ENCODE measurements at regions not wholly inside any gene's neighbourhood (a gene's known extent, or its start where the extent isn't known, plus 50 kb on each side); places are given as distances from the start of the nearest gene placed in this dataset.

DNA sequence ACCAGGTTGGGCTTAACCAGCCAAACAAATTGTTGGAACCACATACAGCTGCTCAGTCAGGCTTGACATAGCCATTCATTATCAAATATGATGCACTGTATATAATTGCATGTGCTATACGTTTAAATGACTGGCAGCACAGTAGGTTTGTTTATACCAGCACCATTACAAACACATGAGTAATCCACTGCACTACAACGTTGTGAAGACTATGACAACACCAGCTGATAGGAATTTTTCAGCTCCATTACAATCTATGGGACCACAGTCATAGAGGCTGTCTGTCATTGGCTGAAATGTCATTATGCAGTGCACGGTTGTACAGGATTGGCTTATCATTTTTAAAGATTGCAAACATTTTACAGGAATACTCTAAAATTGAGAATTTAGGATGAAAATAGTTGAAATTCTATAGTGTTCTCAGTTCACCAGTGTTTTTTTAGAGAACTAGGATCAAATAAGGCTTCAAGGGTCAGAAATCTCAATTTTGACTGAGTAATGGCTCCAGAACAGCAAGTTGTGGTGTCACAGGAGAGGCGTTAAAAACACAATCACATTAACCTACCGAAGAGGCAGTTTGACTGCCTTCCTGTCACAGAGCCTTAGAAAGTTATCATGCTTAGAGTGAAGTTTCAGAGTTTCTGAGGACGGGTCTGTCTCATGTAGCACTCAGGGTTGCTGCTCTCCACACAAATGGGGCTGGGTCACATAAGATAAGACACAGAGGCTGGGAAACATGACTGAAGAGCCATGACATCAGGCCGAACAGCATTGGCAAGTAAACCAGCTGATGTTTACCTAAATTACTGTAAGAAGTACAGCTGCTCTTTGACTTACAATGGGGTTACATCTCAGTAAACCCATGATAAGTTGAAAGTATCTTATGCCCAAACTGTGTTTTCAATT lies 60.7 kb upstream of the SMLR1 start:
- H3K27me3 ChIP-seq (ENCODE audit: insufficient read depth, low read depth, low read length), result no peaks in the 10 kb centered on the region
- no peaks in the 10 kb centered on the region for H3K9me3 ChIP-seq (ENCODE audit: low read length)
- TF ChIP-seq EP300 (conservative IDR thresholded peaks at IDR 0.05; ENCODE audit: poor library complexity, severe bottlenecking) (no peak), RAD21 (conservative IDR thresholded peaks at IDR 0.05) (no peak), POLR2AphosphoS5 (IDR thresholded peaks at IDR 0.05) (no peak), EZH2 (IDR thresholded peaks at IDR 0.05; ENCODE audit: borderline replicate concordance, insufficient read depth, low read length, poor library complexity, severe bottlenecking) (no peak), MXI1 (conservative IDR thresholded peaks at IDR 0.05; ENCODE audit: poor library complexity, severe bottlenecking) (no peak)
- H3K79me2 ChIP-seq (replicated peaks; ENCODE audit: insufficient read depth, low read length), result no peaks in the 10 kb centered on the region
- H3K27ac ChIP-seq (ENCODE audit: low read length), result no peak overlapping the region
- no peaks in the 10 kb centered on the region for H4K20me1 ChIP-seq (ENCODE audit: insufficient read depth)
- H3K4me2 ChIP-seq (ENCODE audit: low read length), result no peak overlapping the region
- no peak overlapping the region for H3K9ac ChIP-seq (ENCODE audit: low read length)
- H3F3A ChIP-seq (ENCODE audit: insufficient read depth, low read length, poor library complexity, severe bottlenecking), result no peaks in the 10 kb centered on the region
- H3K36me3 ChIP-seq (ENCODE audit: insufficient read depth, low read length), result no peaks in the 10 kb centered on the region
- no peak overlapping the region for H2AFZ ChIP-seq (ENCODE audit: low read depth, low read length)
- H3K4me3 ChIP-seq (ENCODE audit: low read length), result no peak overlapping the region
- no peaks in the 10 kb centered on the region for H3K9me2 ChIP-seq (ENCODE audit: insufficient read depth, low read length)

DNA sequence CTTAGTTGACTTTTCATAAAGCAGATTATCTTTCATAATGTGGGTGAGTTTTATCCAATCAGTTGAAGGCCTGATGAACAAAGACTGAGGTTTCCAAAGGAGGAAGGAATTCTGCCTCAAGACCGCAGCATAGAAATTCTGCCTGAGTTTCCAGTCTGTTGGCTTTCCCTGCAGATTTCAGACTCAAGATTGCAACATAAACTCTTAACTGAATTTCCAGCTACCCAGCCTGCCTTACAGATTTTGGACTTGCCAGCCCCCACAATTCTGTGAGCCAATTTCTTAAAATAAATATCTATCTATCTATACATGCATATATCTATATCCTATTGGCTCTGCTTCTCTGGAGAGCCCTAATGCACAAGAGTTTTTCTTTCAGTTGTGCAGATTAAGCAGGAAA lies 57.3 kb upstream of the SMLR1 start:
- no peak overlapping the region for H3K4me3 ChIP-seq (ENCODE audit: low read length)
- H3K9ac ChIP-seq (ENCODE audit: low read length), result no peak overlapping the region
- no peaks in the 10 kb centered on the region for H3K36me3 ChIP-seq (ENCODE audit: insufficient read depth, low read length)
- H3K9me2 ChIP-seq (ENCODE audit: insufficient read depth, low read length), result no peaks in the 10 kb centered on the region
- no peaks in the 10 kb centered on the region for H3K27me3 ChIP-seq (ENCODE audit: insufficient read depth, low read depth, low read length)
- H3K4me2 ChIP-seq (ENCODE audit: low read length), result no peak overlapping the region
- H4K20me1 ChIP-seq (ENCODE audit: insufficient read depth), result no peaks in the 10 kb centered on the region
- no peak overlapping the region for H2AFZ ChIP-seq (ENCODE audit: low read depth, low read length)
- TF ChIP-seq TAF1 (IDR thresholded peaks at IDR 0.05; ENCODE audit: low read depth) (no peak), MXI1 (conservative IDR thresholded peaks at IDR 0.05; ENCODE audit: poor library complexity, severe bottlenecking) (no peak), RAD21 (conservative IDR thresholded peaks at IDR 0.05) (no peak), SMC3 (conservative IDR thresholded peaks at IDR 0.05; ENCODE audit: poor library complexity) (no peak), EZH2 (IDR thresholded peaks at IDR 0.05; ENCODE audit: borderline replicate concordance, insufficient read depth, low read length, poor library complexity, severe bottlenecking) (no peak), EP300 (conservative IDR thresholded peaks at IDR 0.05; ENCODE audit: poor library complexity, severe bottlenecking) (no peak), POLR2AphosphoS5 (IDR thresholded peaks at IDR 0.05) (no peak)
- TF ChIP-seq, protein P1, sequence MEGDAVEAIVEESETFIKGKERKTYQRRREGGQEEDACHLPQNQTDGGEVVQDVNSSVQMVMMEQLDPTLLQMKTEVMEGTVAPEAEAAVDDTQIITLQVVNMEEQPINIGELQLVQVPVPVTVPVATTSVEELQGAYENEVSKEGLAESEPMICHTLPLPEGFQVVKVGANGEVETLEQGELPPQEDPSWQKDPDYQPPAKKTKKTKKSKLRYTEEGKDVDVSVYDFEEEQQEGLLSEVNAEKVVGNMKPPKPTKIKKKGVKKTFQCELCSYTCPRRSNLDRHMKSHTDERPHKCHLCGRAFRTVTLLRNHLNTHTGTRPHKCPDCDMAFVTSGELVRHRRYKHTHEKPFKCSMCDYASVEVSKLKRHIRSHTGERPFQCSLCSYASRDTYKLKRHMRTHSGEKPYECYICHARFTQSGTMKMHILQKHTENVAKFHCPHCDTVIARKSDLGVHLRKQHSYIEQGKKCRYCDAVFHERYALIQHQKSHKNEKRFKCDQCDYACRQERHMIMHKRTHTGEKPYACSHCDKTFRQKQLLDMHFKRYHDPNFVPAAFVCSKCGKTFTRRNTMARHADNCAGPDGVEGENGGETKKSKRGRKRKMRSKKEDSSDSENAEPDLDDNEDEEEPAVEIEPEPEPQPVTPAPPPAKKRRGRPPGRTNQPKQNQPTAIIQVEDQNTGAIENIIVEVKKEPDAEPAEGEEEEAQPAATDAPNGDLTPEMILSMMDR (IDR thresholded peaks at IDR 0.05; ENCODE audit: poor library complexity, severe bottlenecking), result no peak
- TF ChIP-seq, protein P2, sequence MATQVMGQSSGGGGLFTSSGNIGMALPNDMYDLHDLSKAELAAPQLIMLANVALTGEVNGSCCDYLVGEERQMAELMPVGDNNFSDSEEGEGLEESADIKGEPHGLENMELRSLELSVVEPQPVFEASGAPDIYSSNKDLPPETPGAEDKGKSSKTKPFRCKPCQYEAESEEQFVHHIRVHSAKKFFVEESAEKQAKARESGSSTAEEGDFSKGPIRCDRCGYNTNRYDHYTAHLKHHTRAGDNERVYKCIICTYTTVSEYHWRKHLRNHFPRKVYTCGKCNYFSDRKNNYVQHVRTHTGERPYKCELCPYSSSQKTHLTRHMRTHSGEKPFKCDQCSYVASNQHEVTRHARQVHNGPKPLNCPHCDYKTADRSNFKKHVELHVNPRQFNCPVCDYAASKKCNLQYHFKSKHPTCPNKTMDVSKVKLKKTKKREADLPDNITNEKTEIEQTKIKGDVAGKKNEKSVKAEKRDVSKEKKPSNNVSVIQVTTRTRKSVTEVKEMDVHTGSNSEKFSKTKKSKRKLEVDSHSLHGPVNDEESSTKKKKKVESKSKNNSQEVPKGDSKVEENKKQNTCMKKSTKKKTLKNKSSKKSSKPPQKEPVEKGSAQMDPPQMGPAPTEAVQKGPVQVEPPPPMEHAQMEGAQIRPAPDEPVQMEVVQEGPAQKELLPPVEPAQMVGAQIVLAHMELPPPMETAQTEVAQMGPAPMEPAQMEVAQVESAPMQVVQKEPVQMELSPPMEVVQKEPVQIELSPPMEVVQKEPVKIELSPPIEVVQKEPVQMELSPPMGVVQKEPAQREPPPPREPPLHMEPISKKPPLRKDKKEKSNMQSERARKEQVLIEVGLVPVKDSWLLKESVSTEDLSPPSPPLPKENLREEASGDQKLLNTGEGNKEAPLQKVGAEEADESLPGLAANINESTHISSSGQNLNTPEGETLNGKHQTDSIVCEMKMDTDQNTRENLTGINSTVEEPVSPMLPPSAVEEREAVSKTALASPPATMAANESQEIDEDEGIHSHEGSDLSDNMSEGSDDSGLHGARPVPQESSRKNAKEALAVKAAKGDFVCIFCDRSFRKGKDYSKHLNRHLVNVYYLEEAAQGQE (IDR thresholded peaks at IDR 0.05; ENCODE audit: borderline replicate concordance), result no peak
- no peaks in the 10 kb centered on the region for H3K9me3 ChIP-seq (ENCODE audit: low read length)
- no peaks in the 10 kb centered on the region for H3K79me2 ChIP-seq (replicated peaks; ENCODE audit: insufficient read depth, low read length)
- H3K27ac ChIP-seq (ENCODE audit: low read length), result no peak overlapping the region
- no peaks in the 10 kb centered on the region for H3F3A ChIP-seq (ENCODE audit: insufficient read depth, low read length, poor library complexity, severe bottlenecking)

Measured in neural cell (in vitro differentiated cells).